ENCODE measurements at regions not wholly inside any gene's neighbourhood (a gene's known extent, or its start where the extent isn't known, plus 50 kb on each side); places are given as distances from the start of the nearest gene placed in this dataset.

GRCh38 chr21:28267449-28267848, 725.2 kb downstream of the LTN1 start:
- no peaks in the 10 kb centered on the region for H3K27me3 Mint-ChIP-seq (ENCODE audit: unreplicated experiment)
- TF ChIP-seq, protein P1, sequence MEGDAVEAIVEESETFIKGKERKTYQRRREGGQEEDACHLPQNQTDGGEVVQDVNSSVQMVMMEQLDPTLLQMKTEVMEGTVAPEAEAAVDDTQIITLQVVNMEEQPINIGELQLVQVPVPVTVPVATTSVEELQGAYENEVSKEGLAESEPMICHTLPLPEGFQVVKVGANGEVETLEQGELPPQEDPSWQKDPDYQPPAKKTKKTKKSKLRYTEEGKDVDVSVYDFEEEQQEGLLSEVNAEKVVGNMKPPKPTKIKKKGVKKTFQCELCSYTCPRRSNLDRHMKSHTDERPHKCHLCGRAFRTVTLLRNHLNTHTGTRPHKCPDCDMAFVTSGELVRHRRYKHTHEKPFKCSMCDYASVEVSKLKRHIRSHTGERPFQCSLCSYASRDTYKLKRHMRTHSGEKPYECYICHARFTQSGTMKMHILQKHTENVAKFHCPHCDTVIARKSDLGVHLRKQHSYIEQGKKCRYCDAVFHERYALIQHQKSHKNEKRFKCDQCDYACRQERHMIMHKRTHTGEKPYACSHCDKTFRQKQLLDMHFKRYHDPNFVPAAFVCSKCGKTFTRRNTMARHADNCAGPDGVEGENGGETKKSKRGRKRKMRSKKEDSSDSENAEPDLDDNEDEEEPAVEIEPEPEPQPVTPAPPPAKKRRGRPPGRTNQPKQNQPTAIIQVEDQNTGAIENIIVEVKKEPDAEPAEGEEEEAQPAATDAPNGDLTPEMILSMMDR (IDR thresholded peaks at IDR 0.05; ENCODE audit: partially characterized antibody, unreplicated experiment), result no peak
- no peaks in the 10 kb centered on the region for H3K4me1 Mint-ChIP-seq (ENCODE audit: low read depth, unreplicated experiment)
- H3K9me3 Mint-ChIP-seq (ENCODE audit: unreplicated experiment), result no peaks in the 10 kb centered on the region
- no peaks in the 10 kb centered on the region for H3K36me3 Mint-ChIP-seq (ENCODE audit: unreplicated experiment)
- no peak overlapping the region for H3K4me3 Mint-ChIP-seq (ENCODE audit: unreplicated experiment)
- no peak for DNase-seq
- no peak overlapping the region for H3K27ac Mint-ChIP-seq (ENCODE audit: unreplicated experiment)

- Mint-ChIP-seq H3K27ac (ENCODE audit: unreplicated experiment) (no peak overlapping the region), H3K27me3 (ENCODE audit: unreplicated experiment) (no peaks in the 10 kb centered on the region), H3K4me1 (ENCODE audit: low read depth, unreplicated experiment) (no peaks in the 10 kb centered on the region), H3K4me3 (ENCODE audit: unreplicated experiment) (no peak overlapping the region), H3K9me3 (ENCODE audit: unreplicated experiment) (no peaks in the 10 kb centered on the region), H3K36me3 (ENCODE audit: unreplicated experiment) (no peaks in the 10 kb centered on the region)
- TF ChIP-seq, protein P1 (IDR thresholded peaks at IDR 0.05; ENCODE audit: partially characterized antibody, unreplicated experiment), result no peak
- DNase-seq, result no peak
Observed at GRCh38 chr21:28266061-28266460, 726.6 kb downstream of the LTN1 start.

DNA sequence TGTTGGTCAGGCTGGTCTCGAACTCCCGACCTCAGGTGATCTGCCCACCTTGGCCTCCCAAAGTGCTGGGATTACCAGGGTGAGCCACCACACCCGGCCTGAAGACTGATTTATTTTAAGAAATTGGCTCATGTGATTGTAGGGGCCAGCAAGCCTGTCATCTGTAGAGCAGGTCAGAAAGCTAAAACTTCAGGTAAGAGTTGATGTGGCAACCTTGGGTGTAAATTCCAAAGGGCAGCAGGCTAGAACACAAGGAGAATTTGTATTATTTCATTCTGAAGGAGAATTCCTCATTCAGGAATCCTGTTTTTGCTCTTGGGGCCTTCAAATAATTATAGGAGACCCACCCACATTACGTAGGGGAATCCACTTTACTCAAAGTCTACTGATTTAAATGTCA, 728.7 kb downstream of the LTN1 start:
- TF ChIP-seq, protein P1 (IDR thresholded peaks at IDR 0.05; ENCODE audit: partially characterized antibody, unreplicated experiment), result no peak
- H3K4me1 Mint-ChIP-seq (ENCODE audit: low read depth, unreplicated experiment), result no peaks in the 10 kb centered on the region
- DNase-seq, result no peak
- H3K4me3 Mint-ChIP-seq (ENCODE audit: unreplicated experiment), result no peak overlapping the region
- H3K9me3 Mint-ChIP-seq (ENCODE audit: unreplicated experiment), result no peaks in the 10 kb centered on the region
- H3K27ac Mint-ChIP-seq (ENCODE audit: unreplicated experiment), result no peak overlapping the region
- no peaks in the 10 kb centered on the region for H3K36me3 Mint-ChIP-seq (ENCODE audit: unreplicated experiment)
- H3K27me3 Mint-ChIP-seq (ENCODE audit: unreplicated experiment), result no peaks in the 10 kb centered on the region

- no peaks in the 10 kb centered on the region for H3K36me3 Mint-ChIP-seq (ENCODE audit: unreplicated experiment)
- DNase-seq, result no peak
- no peaks in the 10 kb centered on the region for H3K4me1 Mint-ChIP-seq (ENCODE audit: low read depth, unreplicated experiment)
- TF ChIP-seq, protein P1 (IDR thresholded peaks at IDR 0.05; ENCODE audit: partially characterized antibody, unreplicated experiment), result no peak
- H3K4me3 Mint-ChIP-seq (ENCODE audit: unreplicated experiment), result no peak overlapping the region
- H3K27me3 Mint-ChIP-seq (ENCODE audit: unreplicated experiment), result no peaks in the 10 kb centered on the region
- no peaks in the 10 kb centered on the region for H3K9me3 Mint-ChIP-seq (ENCODE audit: unreplicated experiment)
- H3K27ac Mint-ChIP-seq (ENCODE audit: unreplicated experiment), result no peak overlapping the region
Observed at GRCh38 chr21:28261298-28261697, 731.4 kb downstream of the LTN1 start.

DNA sequence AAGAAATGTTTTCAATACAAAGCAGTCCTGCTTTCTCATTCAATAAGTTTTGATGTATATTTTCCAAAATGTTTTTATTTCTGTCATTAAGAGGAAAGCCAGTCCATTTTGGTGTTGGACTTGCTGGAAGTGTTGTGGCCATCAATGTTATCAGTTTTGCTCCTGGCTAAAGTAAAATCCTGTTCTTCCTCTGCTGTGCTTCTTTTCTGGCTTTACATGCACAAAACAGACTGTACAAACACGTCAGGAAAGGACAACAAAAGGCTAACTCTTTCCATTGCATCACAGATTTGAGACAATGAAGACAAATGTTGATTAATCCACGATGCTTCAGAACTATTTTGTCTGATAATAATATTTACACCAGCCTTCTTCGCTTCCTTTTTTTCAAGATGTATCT, 735.4 kb downstream of the LTN1 start:
- Mint-ChIP-seq H3K9me3 (ENCODE audit: unreplicated experiment) (no peaks in the 10 kb centered on the region), H3K36me3 (ENCODE audit: unreplicated experiment) (no peaks in the 10 kb centered on the region), H3K27ac (ENCODE audit: unreplicated experiment) (no peak overlapping the region), H3K4me1 (ENCODE audit: low read depth, unreplicated experiment) (no peaks in the 10 kb centered on the region), H3K4me3 (ENCODE audit: unreplicated experiment) (no peak overlapping the region), H3K27me3 (ENCODE audit: unreplicated experiment) (no peaks in the 10 kb centered on the region)
- DNase-seq, result no peak
- TF ChIP-seq, protein P1 (IDR thresholded peaks at IDR 0.05; ENCODE audit: partially characterized antibody, unreplicated experiment), result no peak
